ENCODE measurements at regions not wholly inside any gene's neighbourhood (a gene's known extent, or its start where the extent isn't known, plus 50 kb on each side); places are given as distances from the start of the nearest gene placed in this dataset.

DNA sequence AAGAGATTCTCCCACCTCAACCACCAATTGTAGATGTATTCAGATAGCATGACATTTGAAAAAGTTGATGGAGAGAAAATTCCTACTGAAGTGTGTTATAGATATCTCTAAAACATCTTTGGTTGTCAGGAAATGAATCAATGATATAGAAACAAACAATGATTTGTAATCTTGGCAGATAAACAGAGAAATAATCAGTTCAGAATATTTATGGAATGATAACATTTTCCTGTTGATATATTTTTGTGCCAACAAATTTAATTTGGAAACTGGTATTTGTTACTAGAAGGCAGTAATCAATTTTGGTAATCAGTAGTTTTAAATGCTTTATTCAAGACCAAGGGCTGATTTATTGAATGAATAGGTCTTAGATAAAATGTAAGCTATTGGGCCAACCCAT is 695.6 kb downstream of the USP25 start:
- no peaks in the 10 kb centered on the region for H3K27me3 ChIP-seq (ENCODE audit: control insufficient read depth in 1 of 2, insufficient read depth in 2 of 2, low read length in 2 of 2)
- H3K27ac ChIP-seq (ENCODE audit: low read length) = no peak overlapping the region
- no peaks in the 10 kb centered on the region for H3K36me3 ChIP-seq (ENCODE audit: control insufficient read depth in 2 of 2, insufficient read depth in 2 of 2, low read length in 2 of 2)
- H3K9ac ChIP-seq (ENCODE audit: low read length in 2 of 2) = no peak overlapping the region
- no peaks in the 10 kb centered on the region for H3K9me3 ChIP-seq (ENCODE audit: control insufficient read depth in 2 of 2, low read length in 2 of 2)
- no peaks in the 10 kb centered on the region for H3K4me1 ChIP-seq (ENCODE audit: control insufficient read depth, insufficient read depth, low read length)
- no peak overlapping the region for H3K4me3 ChIP-seq (ENCODE audit: low read length in 2 of 2)

DNA sequence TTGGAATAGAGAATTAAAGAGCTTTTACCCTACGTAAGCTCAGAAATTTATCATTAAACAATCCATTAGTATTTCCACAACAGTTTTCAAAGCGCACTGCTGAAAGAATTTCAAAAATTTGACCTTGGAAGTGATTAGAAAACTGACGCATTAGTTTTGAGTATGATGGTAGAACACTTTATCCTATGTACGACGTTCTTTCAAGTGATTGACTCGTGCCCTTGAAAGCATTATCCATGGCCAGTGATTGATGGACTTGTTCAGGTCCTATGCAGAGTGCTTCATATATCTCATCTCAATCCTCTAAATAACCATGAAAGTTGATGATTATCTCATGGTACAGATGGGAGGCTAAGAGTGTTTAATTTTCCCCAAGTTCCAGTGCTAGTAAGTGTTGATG is 697.2 kb downstream of the USP25 start:
- H3K4me3 ChIP-seq (ENCODE audit: low read length in 2 of 2) = no peak overlapping the region
- H3K9me3 ChIP-seq (ENCODE audit: control insufficient read depth in 2 of 2, low read length in 2 of 2) = no peaks in the 10 kb centered on the region

GRCh38 chr21:16427587-16428087 is 697.9 kb downstream of the USP25 start:
- no peaks in the 10 kb centered on the region for H3K9me3 ChIP-seq (ENCODE audit: control insufficient read depth in 2 of 2, low read length in 2 of 2)
- no peak overlapping the region for H3K9ac ChIP-seq (ENCODE audit: low read length in 2 of 2)
- H3K27ac ChIP-seq (ENCODE audit: low read length) = no peak overlapping the region
- no peaks in the 10 kb centered on the region for H3K4me1 ChIP-seq (ENCODE audit: control insufficient read depth, insufficient read depth, low read length)
- no peaks in the 10 kb centered on the region for H3K27me3 ChIP-seq (ENCODE audit: control insufficient read depth in 1 of 2, insufficient read depth in 2 of 2, low read length in 2 of 2)
- no peaks in the 10 kb centered on the region for H3K36me3 ChIP-seq (ENCODE audit: control insufficient read depth in 2 of 2, insufficient read depth in 2 of 2, low read length in 2 of 2)
- H3K4me3 ChIP-seq (ENCODE audit: low read length in 2 of 2) = no peak overlapping the region

More for the DNA sequence above, 697.2 kb downstream of the USP25 start:
- Histone ChIP-seq H3K36me3 (ENCODE audit: control insufficient read depth in 2 of 2, insufficient read depth in 2 of 2, low read length in 2 of 2) (no peaks in the 10 kb centered on the region), H3K27ac (ENCODE audit: low read length) (no peak overlapping the region), H3K9ac (ENCODE audit: low read length in 2 of 2) (no peak overlapping the region), H3K27me3 (ENCODE audit: control insufficient read depth in 1 of 2, insufficient read depth in 2 of 2, low read length in 2 of 2) (no peaks in the 10 kb centered on the region), H3K4me1 (ENCODE audit: control insufficient read depth, insufficient read depth, low read length) (no peaks in the 10 kb centered on the region)

- no peak overlapping the region for H3K27ac ChIP-seq (ENCODE audit: low read length)
- H3K9ac ChIP-seq (ENCODE audit: low read length in 2 of 2) = no peak overlapping the region
- H3K36me3 ChIP-seq (ENCODE audit: control insufficient read depth in 2 of 2, insufficient read depth in 2 of 2, low read length in 2 of 2) = no peaks in the 10 kb centered on the region
- no peaks in the 10 kb centered on the region for H3K27me3 ChIP-seq (ENCODE audit: control insufficient read depth in 1 of 2, insufficient read depth in 2 of 2, low read length in 2 of 2)
- H3K4me3 ChIP-seq (ENCODE audit: low read length in 2 of 2) = no peak overlapping the region
- H3K4me1 ChIP-seq (ENCODE audit: control insufficient read depth, insufficient read depth, low read length) = no peaks in the 10 kb centered on the region
- no peaks in the 10 kb centered on the region for H3K9me3 ChIP-seq (ENCODE audit: control insufficient read depth in 2 of 2, low read length in 2 of 2)
Measured at GRCh38 chr21:16437586-16437985, 707.8 kb downstream of the USP25 start.

- H3K4me1 ChIP-seq (ENCODE audit: control insufficient read depth, insufficient read depth, low read length) = no peaks in the 10 kb centered on the region
- no peak overlapping the region for H3K4me3 ChIP-seq (ENCODE audit: low read length in 2 of 2)
- no peaks in the 10 kb centered on the region for H3K9me3 ChIP-seq (ENCODE audit: control insufficient read depth in 2 of 2, low read length in 2 of 2)
- H3K27me3 ChIP-seq (ENCODE audit: control insufficient read depth in 1 of 2, insufficient read depth in 2 of 2, low read length in 2 of 2) = no peaks in the 10 kb centered on the region
- no peak overlapping the region for H3K9ac ChIP-seq (ENCODE audit: low read length in 2 of 2)
- H3K27ac ChIP-seq (ENCODE audit: low read length) = no peak overlapping the region
- H3K36me3 ChIP-seq (ENCODE audit: control insufficient read depth in 2 of 2, insufficient read depth in 2 of 2, low read length in 2 of 2) = no peaks in the 10 kb centered on the region
Measured at GRCh38 chr21:16438761-16439160, 709.0 kb downstream of the USP25 start.

DNA sequence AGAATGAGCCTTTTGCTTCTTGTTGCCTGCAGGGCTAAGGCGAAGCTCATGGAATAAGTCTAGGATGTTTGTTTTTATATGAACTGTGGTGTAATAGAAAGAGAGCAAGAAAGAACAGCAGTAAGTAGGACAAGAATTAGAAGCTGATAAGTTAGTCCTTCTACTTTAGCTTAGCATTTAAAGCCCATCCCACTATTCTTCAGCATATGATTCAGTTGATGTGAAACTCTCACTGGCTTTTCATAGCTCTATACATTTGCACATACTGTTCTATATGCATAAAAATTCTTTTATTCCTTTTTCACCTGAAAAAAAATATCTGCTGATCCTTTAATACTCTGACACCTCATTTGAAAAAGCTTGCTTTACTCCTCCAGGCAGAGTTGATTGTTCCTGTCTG is 712.0 kb downstream of the USP25 start:
- H3K36me3 ChIP-seq (ENCODE audit: control insufficient read depth in 2 of 2, insufficient read depth in 2 of 2, low read length in 2 of 2) = no peaks in the 10 kb centered on the region
- H3K4me1 ChIP-seq (ENCODE audit: control insufficient read depth, insufficient read depth, low read length) = no peaks in the 10 kb centered on the region
- H3K9ac ChIP-seq (ENCODE audit: low read length in 2 of 2) = no peak overlapping the region
- no peaks in the 10 kb centered on the region for H3K9me3 ChIP-seq (ENCODE audit: control insufficient read depth in 2 of 2, low read length in 2 of 2)
- no peaks in the 10 kb centered on the region for H3K27me3 ChIP-seq (ENCODE audit: control insufficient read depth in 1 of 2, insufficient read depth in 2 of 2, low read length in 2 of 2)
- H3K4me3 ChIP-seq (ENCODE audit: low read length in 2 of 2) = no peak overlapping the region
- H3K27ac ChIP-seq (ENCODE audit: low read length) = no peak overlapping the region

DNA sequence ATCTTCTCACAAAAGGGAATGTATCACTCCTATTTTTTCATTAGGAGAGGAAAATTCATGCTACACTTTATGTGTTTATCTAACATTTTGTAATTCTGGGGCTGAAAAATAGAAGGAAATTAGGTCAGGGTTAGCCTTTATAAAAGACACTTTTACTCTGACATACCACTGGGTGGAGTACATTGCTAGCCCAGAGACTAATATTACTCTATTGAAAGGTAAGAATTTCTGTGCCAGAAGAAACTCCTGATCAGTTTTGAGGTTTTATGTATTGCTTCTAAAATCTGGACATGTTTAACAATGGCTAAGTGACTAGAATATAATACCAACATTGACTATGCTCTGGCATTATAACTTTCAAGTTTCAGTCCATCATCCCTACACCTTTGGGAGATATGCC is 724.6 kb downstream of the USP25 start:
- Histone ChIP-seq H3K36me3 (ENCODE audit: control insufficient read depth in 2 of 2, insufficient read depth in 2 of 2, low read length in 2 of 2) (no peaks in the 10 kb centered on the region), H3K9me3 (ENCODE audit: control insufficient read depth in 2 of 2, low read length in 2 of 2) (no peaks in the 10 kb centered on the region), H3K4me3 (ENCODE audit: low read length in 2 of 2) (no peak overlapping the region), H3K27me3 (ENCODE audit: control insufficient read depth in 1 of 2, insufficient read depth in 2 of 2, low read length in 2 of 2) (no peaks in the 10 kb centered on the region), H3K9ac (ENCODE audit: low read length in 2 of 2) (no peak overlapping the region), H3K4me1 (ENCODE audit: control insufficient read depth, insufficient read depth, low read length) (no peaks in the 10 kb centered on the region), H3K27ac (ENCODE audit: low read length) (no peak overlapping the region)

- Histone ChIP-seq H3K36me3 (ENCODE audit: control insufficient read depth in 2 of 2, insufficient read depth in 2 of 2, low read length in 2 of 2) (no peaks in the 10 kb centered on the region), H3K27me3 (ENCODE audit: control insufficient read depth in 1 of 2, insufficient read depth in 2 of 2, low read length in 2 of 2) (no peaks in the 10 kb centered on the region), H3K9ac (ENCODE audit: low read length in 2 of 2) (no peak overlapping the region), H3K4me3 (ENCODE audit: low read length in 2 of 2) (no peak overlapping the region), H3K9me3 (ENCODE audit: control insufficient read depth in 2 of 2, low read length in 2 of 2) (no peaks in the 10 kb centered on the region), H3K27ac (ENCODE audit: low read length) (no peak overlapping the region), H3K4me1 (ENCODE audit: control insufficient read depth, insufficient read depth, low read length) (no peaks in the 10 kb centered on the region)
Measured at GRCh38 chr21:16455526-16455925, 725.7 kb downstream of the USP25 start.

DNA sequence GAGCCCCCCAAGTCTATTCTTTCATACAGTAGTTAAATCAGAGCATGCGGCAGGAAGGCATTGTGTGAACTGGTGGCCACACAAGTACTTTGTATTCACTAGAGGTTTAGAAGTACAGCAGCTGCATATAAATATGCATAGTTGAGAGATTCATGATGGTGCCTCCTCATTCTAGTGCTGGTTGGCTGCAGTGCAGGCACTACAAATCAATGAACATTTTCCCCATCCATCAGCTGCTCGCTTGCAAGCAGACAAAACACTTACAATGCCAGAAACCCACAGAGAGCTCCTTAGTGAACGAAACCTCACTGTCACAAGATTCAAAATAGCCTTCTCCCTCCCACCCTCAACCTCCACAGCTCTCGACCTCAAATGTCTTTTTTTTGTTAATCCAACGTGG is 726.2 kb downstream of the USP25 start:
- no peak overlapping the region for H3K27ac ChIP-seq (ENCODE audit: low read length)

DNA sequence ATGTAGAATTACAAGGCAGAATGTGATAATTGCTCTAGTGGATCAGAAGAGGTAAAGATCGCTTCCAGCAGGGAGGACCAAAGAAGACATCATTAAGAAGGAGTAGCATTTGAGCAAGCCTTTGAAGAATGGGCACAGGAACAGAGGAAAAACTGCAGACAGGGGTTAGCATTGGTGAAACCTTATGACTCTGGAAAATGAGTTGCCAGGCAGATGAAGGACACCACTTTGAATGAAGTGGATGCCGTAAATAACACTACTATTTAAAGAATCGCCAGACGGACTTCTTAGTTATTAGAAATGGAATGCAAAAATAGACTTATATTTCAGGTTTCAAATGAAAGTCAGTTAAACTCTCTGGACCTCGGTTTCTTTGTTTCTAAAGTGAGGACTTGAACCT is 727.7 kb downstream of the USP25 start:
- H3K4me3 ChIP-seq (ENCODE audit: low read length in 2 of 2) = no peak overlapping the region
- no peaks in the 10 kb centered on the region for H3K36me3 ChIP-seq (ENCODE audit: control insufficient read depth in 2 of 2, insufficient read depth in 2 of 2, low read length in 2 of 2)
- no peak overlapping the region for H3K27ac ChIP-seq (ENCODE audit: low read length)
- H3K9me3 ChIP-seq (ENCODE audit: control insufficient read depth in 2 of 2, low read length in 2 of 2) = no peaks in the 10 kb centered on the region
- no peak overlapping the region for H3K9ac ChIP-seq (ENCODE audit: low read length in 2 of 2)
- no peaks in the 10 kb centered on the region for H3K4me1 ChIP-seq (ENCODE audit: control insufficient read depth, insufficient read depth, low read length)
- H3K27me3 ChIP-seq (ENCODE audit: control insufficient read depth in 1 of 2, insufficient read depth in 2 of 2, low read length in 2 of 2) = no peaks in the 10 kb centered on the region

More for the DNA sequence above, 726.2 kb downstream of the USP25 start:
- Histone ChIP-seq H3K27me3 (ENCODE audit: control insufficient read depth in 1 of 2, insufficient read depth in 2 of 2, low read length in 2 of 2) (no peaks in the 10 kb centered on the region), H3K4me1 (ENCODE audit: control insufficient read depth, insufficient read depth, low read length) (no peaks in the 10 kb centered on the region), H3K36me3 (ENCODE audit: control insufficient read depth in 2 of 2, insufficient read depth in 2 of 2, low read length in 2 of 2) (no peaks in the 10 kb centered on the region), H3K9me3 (ENCODE audit: control insufficient read depth in 2 of 2, low read length in 2 of 2) (no peaks in the 10 kb centered on the region), H3K9ac (ENCODE audit: low read length in 2 of 2) (no peak overlapping the region), H3K4me3 (ENCODE audit: low read length in 2 of 2) (no peak overlapping the region)

DNA sequence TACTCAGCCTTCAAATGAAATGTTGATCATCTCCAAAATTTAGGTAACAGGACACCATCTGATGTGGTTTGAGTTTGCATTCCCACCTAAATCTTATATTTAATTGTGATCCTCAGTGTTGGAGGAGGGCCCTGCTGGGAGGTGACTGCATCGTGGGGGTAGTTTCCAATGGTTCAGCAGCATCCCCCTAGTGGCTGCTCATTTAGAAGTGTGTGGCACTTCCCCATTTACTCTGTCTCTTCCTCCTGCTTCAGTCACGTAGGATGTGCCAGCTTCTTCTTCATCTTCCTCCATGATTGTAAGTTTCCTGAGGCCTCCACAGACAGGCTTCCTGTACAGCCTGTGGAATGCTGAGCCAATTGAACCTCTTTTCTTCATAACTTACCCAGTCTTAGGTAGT is 731.2 kb downstream of the USP25 start:
- Histone ChIP-seq H3K36me3 (ENCODE audit: control insufficient read depth in 2 of 2, insufficient read depth in 2 of 2, low read length in 2 of 2) (no peaks in the 10 kb centered on the region), H3K27me3 (ENCODE audit: control insufficient read depth in 1 of 2, insufficient read depth in 2 of 2, low read length in 2 of 2) (no peaks in the 10 kb centered on the region), H3K27ac (ENCODE audit: low read length) (no peak overlapping the region), H3K9ac (ENCODE audit: low read length in 2 of 2) (no peak overlapping the region), H3K4me1 (ENCODE audit: control insufficient read depth, insufficient read depth, low read length) (no peaks in the 10 kb centered on the region), H3K4me3 (ENCODE audit: low read length in 2 of 2) (no peak overlapping the region), H3K9me3 (ENCODE audit: control insufficient read depth in 2 of 2, low read length in 2 of 2) (no peaks in the 10 kb centered on the region)
